GM23248 (cell line): ENCODE measurements at regions not wholly inside any gene's neighbourhood (a gene's known extent, or its start where the extent isn't known, plus 50 kb on each side); places are given as distances from the start of the nearest gene placed in this dataset.

Experiments used
- DNase-seq: peaks from one replicate; pipeline ENCODE4 v3.0.0-alpha.2; 2015
- H2AFZ ChIP-seq: fragments of 200-600 bp; sonication (generic); 2 replicates; pipeline ENCODE4 v1.6.1; 2016; ENCODE audit warnings: antibody characterized with exemption
- H3F3A ChIP-seq: fragments of 200-600 bp; sonication (generic); 2 replicates; pipeline ENCODE4 v1.6.1; 2016; ENCODE audit warnings: mild to moderate bottlenecking, antibody characterized with exemption, mixed run types; ENCODE audit not compliant: insufficient read depth
- H3K27ac ChIP-seq: fragments of 200-600 bp; sonication (generic); 2 replicates; pipeline ENCODE4 v1.5.1; 2016; ENCODE audit warnings: mild to moderate bottlenecking
- H3K27me3 ChIP-seq: fragments of 200-600 bp; sonication (generic); replicated peaks from 2 replicates; pipeline ENCODE4 v1.6.1; 2016; ENCODE audit warnings: mild to moderate bottlenecking; ENCODE audit not compliant: insufficient read depth
- H3K36me3 ChIP-seq: fragments of 200-600 bp; sonication (generic); 2 replicates; pipeline ENCODE4 v1.6.1; 2016; ENCODE audit warnings: low read depth, mild to moderate bottlenecking
- H3K4me1 ChIP-seq: fragments of 200-600 bp; sonication (generic); 2 replicates; pipeline ENCODE4 v1.6.1; 2016; ENCODE audit warnings: mild to moderate bottlenecking; ENCODE audit not compliant: insufficient read depth
- H3K4me2 ChIP-seq: fragments of 200-600 bp; sonication (generic); one replicate; pipeline ENCODE4 v1.6.1; 2016; ENCODE audit warnings: mild to moderate bottlenecking; ENCODE audit not compliant: unreplicated experiment
- H3K4me3 ChIP-seq: fragments of 200-600 bp; sonication (generic); 2 replicates; pipeline ENCODE4 v1.5.1; 2016; ENCODE audit warnings: mild to moderate bottlenecking
- H3K79me2 ChIP-seq: fragments of 200-600 bp; sonication (generic); 2 replicates; pipeline ENCODE4 v1.6.1; 2016; ENCODE audit warnings: mild to moderate bottlenecking; ENCODE audit not compliant: insufficient read depth
- H3K9ac ChIP-seq: fragments of 200-600 bp; sonication (generic); 2 replicates; pipeline ENCODE4 v1.6.1; 2016; ENCODE audit warnings: mild to moderate bottlenecking
- H3K9me2 ChIP-seq: fragments of 200-600 bp; sonication (generic); 2 replicates; pipeline ENCODE4 v1.6.1; 2016; ENCODE audit warnings: mixed run types, mild to moderate bottlenecking, moderate library complexity; ENCODE audit not compliant: insufficient read depth
- H3K9me3 ChIP-seq: fragments of 200-600 bp; sonication (generic); one replicate; pipeline ENCODE4 v1.6.1; 2017; ENCODE audit warnings: low read depth
- H4K20me1 ChIP-seq: fragments of 200-600 bp; sonication (generic); 2 replicates; pipeline ENCODE4 v1.6.0; 2016; ENCODE audit not compliant: insufficient read depth
- EZH2 ChIP-seq: fragments of 200-600 bp; sonication (generic); IDR thresholded peaks from 2 replicates; pipeline ENCODE4 v1.6.1; 2018; ENCODE audit warnings: antibody characterized with exemption, mild to moderate bottlenecking; ENCODE audit not compliant: insufficient read depth, poor library complexity, severe bottlenecking
- EZH2phosphoT487 ChIP-seq: fragments of 200-600 bp; sonication (generic); IDR thresholded peaks from 2 replicates; pipeline ENCODE4 v1.6.1; 2018; ENCODE audit warnings: antibody characterized with exemption, moderate library complexity, mild to moderate bottlenecking, low read depth; ENCODE audit not compliant: insufficient read depth
- WGBS, 2 experiments: methylation state at CpG; one replicate each; pipeline ENCODE4 v1.1.6; 2015 to 2017; ENCODE audit warnings: low lambda C conversion rate in 2 of 2, low coverage in 1 of 2; ENCODE audit errors: missing lambda C conversion rate in 2 of 2; 5-methylcytosine and 5-hydroxymethylcytosine counted together
- in situ Hi-C: fragments of 300-500 bp; cut with MboI; formaldehyde crosslinking; loops from 2 replicates; pipeline ENCODE4 v1.15.0; 2020

DNA sequence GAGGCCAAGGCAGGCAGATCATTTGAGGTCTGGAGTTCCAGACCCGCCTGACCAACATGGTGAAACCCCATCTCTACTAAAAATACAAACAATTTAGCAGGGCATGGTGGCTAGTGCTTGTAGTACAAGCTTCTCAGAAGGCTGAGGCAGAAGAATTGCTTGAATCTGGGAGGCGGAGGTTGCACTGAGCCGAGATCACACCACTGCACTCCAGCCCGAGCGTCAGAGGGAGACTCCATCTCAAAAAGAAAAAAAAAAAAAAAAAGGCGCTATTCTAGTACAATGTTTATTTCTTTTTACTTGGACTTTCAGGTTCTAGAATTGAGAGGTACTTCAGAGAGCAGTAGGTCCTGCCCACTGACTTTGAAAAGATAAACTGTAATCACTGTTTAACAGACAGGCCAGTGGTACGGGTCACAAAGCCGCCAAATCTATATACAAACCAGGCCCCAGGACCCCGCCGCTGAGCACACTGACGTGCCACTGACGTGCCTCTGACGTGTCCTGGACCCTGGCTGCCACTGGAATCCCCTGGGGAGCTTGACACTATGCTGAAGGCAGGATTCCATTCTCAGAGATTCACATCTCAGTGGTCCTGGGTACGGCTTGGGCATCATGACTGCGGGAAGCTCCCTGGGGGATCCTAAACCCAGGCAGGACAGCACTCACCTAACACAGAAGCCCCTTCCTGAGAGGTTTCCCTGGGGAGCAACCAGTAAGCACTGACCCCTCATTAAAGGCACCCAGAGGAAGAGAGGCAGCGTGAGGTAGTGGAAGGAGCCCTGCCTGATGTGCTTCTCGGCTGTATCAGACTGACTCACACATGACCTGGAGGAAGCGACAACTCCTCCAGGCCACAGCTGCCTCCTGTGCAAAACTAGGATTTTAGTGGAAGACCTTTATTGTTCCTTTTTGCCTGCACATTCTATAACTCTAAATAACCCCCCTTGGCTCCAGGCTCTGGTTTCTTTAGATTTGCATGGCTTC is 197.8 kb upstream of the MEIS1 start:
- Histone ChIP-seq H3K79me2 (no peaks in the 10 kb centered on the region), H3K27me3 (peaks cover 10% of the 10 kb centered on the region; the same call in 1 of the 2 replicates), H3K36me3 (no peaks in the 10 kb centered on the region), H3K9ac (no peak overlapping the region), H3K4me1 (no peaks in the 10 kb centered on the region), H3K9me3 (no peaks in the 10 kb centered on the region), H4K20me1 (no peaks in the 10 kb centered on the region), H3K4me3 (no peak overlapping the region), H3K27ac (no peak overlapping the region), H3F3A (no peaks in the 10 kb centered on the region), H3K4me2 (no peak overlapping the region), H2AFZ (no peak overlapping the region), H3K9me2 (no peaks in the 10 kb centered on the region)
- DNase-seq: no peak
- no peak for TF ChIP-seq EZH2phosphoT487
- no peak for TF ChIP-seq EZH2
- in situ Hi-C loops: no loop called here
- WGBS, 2 experiments: 54 to 58% methylated on average over 18 of the region's 18 CpGs

GRCh38 chr2:66236067-66236685 is 198.7 kb upstream of the MEIS1 start:
- no peak overlapping the region for H3K4me2 ChIP-seq
- H3K27ac ChIP-seq: no peak overlapping the region
- H3K9ac ChIP-seq: no peak overlapping the region
- no peak for DNase-seq
- H2AFZ ChIP-seq: no peak overlapping the region
- no peak overlapping the region for H3K4me3 ChIP-seq
- H3K36me3 ChIP-seq: no peaks in the 10 kb centered on the region
- TF ChIP-seq EZH2: no peak
- no peak for TF ChIP-seq EZH2phosphoT487
- no peaks in the 10 kb centered on the region for H3K9me2 ChIP-seq
- no peaks in the 10 kb centered on the region for H3K4me1 ChIP-seq
- in situ Hi-C loops: no loop called here
- H4K20me1 ChIP-seq: no peaks in the 10 kb centered on the region
- H3K79me2 ChIP-seq: no peaks in the 10 kb centered on the region
- H3K27me3 ChIP-seq: peaks cover 10% of the 10 kb centered on the region; the same call in 1 of the 2 replicates
- H3K9me3 ChIP-seq: no peaks in the 10 kb centered on the region
- H3F3A ChIP-seq: no peaks in the 10 kb centered on the region
- WGBS, 2 experiments: 46 to 57% methylated on average over 9 of the region's 9 CpGs

DNA sequence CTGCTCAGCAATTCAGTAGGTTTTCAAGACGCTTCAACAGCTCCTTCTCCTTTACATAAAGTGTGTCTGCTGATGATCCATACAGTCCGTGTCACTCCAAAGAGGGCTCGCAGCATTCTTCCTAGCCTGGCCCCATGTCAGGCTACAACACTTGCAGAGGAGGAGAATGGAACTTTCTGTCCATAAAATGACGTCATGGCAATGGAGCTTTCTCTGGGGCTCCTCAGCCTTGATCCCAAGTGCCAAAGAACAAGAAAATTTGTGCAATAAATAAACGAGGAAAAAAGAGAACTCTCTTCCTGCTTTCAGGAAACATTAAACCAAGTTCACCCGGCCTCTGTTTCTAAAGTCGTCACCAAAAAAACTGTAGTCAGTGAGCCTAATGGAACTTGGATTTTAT is 199.5 kb upstream of the MEIS1 start:
- no peak overlapping the region for H3K27ac ChIP-seq
- no peaks in the 10 kb centered on the region for H4K20me1 ChIP-seq
- H3K4me1 ChIP-seq: no peaks in the 10 kb centered on the region
- no peaks in the 10 kb centered on the region for H3K9me3 ChIP-seq
- in situ Hi-C loops: no loop called here
- H2AFZ ChIP-seq: no peak overlapping the region
- no peak overlapping the region for H3K4me3 ChIP-seq
- H3F3A ChIP-seq: no peaks in the 10 kb centered on the region
- H3K9me2 ChIP-seq: no peaks in the 10 kb centered on the region
- WGBS, 2 experiments: 11 to 13% methylated on average over 7 of the region's 7 CpGs
- no peak overlapping the region for H3K4me2 ChIP-seq
- H3K36me3 ChIP-seq: no peaks in the 10 kb centered on the region
- H3K79me2 ChIP-seq: no peaks in the 10 kb centered on the region
- H3K27me3 ChIP-seq: peaks cover 8% of the 10 kb centered on the region; the same call in 1 of the 2 replicates
- no peak for TF ChIP-seq EZH2phosphoT487
- no peak for TF ChIP-seq EZH2
- H3K9ac ChIP-seq: no peak overlapping the region
- DNase-seq: no peak

GRCh38 chr2:66233981-66234380 is 200.9 kb upstream of the MEIS1 start:
- no peak for DNase-seq
- 25 to 27% methylated on average over 2 of the region's 2 CpGs for WGBS, 2 experiments
- Histone ChIP-seq H3K4me3 (no peak overlapping the region), H3K79me2 (no peaks in the 10 kb centered on the region), H3K4me2 (no peak overlapping the region), H3F3A (no peaks in the 10 kb centered on the region), H3K27ac (no peak overlapping the region), H2AFZ (no peak overlapping the region), H3K9me3 (no peaks in the 10 kb centered on the region), H4K20me1 (no peaks in the 10 kb centered on the region), H3K9ac (no peak overlapping the region), H3K4me1 (no peaks in the 10 kb centered on the region), H3K9me2 (no peaks in the 10 kb centered on the region), H3K36me3 (no peaks in the 10 kb centered on the region), H3K27me3 (0 out of 2 replicates have a peak, but pooled peaks cover 8% of the 10 kb centered on the region)
- TF ChIP-seq EZH2 (no peak), EZH2phosphoT487 (no peak)
- in situ Hi-C loops: no loop called here
